ENCODE measurements at regions not wholly inside any gene's neighbourhood (a gene's known extent, or its start where the extent isn't known, plus 50 kb on each side); places are given as distances from the start of the nearest gene placed in this dataset.
A peak's percentile ranks its signal among the peaks of the same experiment; 100 is the strongest.
"Not testable (repeated sequence)": the region's sequence is repeated elsewhere in the genome, so short reads cannot be mapped to it uniquely, and the experiment has no call there.

DNA sequence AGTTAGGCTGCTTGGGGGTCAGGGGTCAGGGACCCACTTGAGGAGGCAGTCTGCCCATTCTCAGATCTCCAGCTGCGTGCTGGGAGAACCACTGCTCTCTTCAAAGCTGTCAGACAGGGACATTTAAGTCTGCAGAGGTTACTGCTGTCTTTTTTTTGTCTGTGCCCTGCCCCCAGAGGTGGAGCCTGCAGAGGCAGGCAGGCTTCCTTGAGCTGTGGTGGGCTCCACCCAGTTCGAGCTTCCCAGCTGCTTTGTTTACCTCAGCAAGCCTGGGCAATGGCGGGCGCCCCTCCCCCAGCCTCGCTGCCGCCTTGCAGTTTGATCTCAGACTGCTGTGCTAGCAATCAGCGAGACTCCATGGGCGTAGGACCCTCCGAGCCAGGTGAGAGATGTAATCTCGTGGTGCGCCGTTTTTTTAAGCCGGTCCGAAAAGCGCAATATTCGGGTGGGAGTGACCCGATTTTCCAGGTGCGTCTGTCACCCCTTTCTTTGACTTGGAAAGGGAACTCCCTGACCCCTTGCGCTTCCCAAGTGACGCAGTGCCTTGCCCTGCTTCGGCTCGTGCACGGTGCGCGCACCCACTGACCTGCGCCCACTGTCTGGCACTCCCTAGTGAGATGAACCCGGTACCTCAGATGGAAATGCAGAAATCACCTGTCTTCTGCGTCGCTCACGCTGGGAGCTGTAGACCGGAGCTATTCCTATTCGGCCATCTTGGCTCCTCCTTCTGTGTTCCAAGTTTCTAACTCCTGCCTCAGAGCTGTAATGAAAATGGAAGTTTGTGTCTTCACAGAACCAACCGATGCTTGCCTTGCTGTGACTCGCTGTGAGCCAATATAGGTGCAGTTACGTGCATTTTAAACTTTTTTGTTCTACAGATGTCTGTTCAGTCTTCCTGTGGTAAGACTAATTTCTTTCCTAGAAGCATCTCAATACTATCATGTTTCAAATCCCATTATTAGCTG is 156.8 kb upstream of the RPS23 start:
- DNase-seq (ENCODE audit: low spot score), result not testable (repeated sequence)

DNA sequence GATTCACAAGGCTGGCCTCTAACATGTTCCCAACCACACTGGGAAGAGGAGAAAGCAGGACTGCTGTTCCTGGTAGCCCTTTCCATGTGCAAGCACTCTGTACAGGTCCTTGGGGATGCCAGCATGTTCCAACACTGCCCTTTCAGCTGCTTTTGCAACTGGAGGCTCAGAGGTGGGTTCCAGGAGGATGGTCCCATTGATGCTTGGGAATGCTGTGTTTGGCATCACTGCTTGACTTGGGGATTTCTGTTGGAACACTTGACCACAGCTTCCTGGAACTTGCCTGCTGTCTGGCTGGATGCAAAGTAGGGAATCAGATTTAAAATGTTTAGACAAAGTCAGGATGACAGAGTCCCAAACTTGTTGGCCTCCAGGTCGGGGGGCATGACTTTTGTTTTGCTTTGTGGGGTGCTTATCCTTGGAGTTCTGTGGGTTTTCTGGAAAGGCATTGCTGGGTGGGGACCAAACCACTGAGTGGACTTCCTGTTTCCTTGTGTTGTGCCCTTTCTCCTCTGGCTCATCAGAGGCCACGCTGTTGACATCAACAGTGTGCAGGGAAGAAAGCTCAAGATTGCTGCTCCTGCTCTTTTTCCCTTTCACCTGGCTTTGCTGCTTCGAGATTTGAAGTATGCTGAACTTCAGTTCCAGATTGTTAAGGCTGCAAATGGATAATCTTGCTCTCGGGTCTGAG is 148.5 kb upstream of the RPS23 start:
- no peak for DNase-seq (ENCODE audit: low spot score)

DNA sequence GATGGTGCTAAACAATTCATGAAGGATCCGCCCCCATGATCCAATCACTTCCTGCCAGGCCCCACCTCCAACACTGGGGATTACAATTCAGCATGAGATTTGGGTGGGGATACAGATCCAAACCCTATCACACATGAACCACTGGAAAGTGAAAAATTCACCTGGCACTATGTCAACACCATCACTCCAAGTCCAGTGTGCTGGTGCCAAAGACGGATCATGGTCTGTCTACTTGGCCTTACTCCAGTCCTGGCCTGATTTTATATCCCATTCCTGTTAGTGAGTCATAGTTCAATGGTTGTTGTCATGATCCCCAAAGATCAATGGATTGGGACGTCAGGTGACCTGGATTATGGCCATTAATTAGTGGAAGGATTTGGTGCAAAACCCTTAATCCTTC is 147.4 kb upstream of the RPS23 start:
- peak; percentile 64 for DNase-seq (ENCODE audit: low spot score)

DNA sequence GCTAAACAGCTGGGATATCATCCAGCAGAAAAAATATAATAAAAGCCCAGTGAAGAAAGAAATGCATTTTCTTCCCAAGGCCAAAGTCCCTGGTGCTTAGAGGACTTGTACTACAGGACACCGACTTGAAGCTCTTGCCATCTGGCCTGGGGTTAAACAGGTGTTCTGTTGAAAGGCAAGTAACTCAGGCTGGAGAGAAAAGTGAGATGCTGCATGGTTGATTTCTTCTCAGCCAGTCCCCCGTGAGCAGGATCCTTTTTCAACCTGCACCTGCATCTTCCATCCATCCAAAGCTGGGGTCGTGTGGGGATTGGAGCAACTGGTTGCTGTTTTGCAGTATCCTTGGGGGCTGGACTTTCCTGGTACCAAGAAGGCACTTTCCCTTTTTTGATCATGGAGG is 146.1 kb upstream of the RPS23 start:
- DNase-seq (ENCODE audit: low spot score), result no peak

DNA sequence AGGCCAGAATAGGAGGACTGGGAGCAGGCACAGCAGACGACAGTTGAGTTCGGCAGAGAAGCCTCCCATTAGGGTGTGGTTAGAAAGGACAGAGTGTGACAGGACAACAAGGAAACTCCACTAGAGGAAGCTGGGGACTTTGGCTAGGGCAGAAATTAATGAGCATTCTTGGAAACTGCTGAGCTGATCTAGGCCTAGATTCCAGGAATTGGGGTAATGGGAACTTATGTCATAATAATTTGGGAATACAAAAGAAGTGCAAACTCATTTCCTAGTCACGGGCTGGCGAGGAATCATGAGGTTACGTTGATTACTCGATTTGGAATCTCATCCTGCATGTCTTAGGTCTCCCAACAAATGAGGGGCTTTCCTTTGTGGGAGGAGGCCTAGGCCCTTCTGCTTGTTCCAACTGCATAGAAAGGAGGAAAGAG is 144.6 kb upstream of the RPS23 start:
- DNase-seq (ENCODE audit: low spot score), result no peak

DNA sequence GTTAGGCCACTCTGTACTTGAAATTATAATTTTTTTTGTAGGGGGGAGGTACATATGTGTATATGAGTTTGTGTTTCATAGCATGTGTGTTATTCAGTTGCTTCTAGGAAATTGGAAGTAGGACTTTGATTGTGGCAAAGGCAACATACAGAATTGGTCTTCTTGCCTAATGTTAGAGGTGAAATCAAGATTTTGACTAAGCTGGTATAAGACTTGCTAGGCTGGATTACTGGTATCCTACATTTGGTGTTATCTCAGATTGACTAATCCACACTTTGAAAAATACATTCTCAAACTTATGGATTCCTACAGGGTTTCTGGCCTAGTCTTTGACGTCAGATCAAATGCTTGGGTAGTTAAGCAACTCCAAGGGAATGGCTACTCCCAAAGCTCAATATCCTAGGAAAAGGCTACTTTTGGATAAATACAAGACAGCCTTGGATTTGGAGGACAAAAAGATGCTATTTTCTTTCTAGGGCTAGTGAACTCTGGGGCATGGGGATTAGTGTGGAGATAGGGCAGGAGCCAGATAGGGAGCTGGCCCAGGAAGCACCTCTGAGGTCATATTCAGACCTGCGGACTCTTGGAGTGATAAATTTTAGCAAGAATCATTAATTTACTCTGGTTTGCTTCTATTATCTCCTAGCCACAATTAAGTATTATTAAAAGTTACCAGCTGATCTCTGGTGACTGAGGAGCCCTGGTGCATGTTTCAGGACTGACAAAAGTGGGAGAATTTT is 144.0 kb upstream of the RPS23 start:
- no peak for DNase-seq (ENCODE audit: low spot score)

DNA sequence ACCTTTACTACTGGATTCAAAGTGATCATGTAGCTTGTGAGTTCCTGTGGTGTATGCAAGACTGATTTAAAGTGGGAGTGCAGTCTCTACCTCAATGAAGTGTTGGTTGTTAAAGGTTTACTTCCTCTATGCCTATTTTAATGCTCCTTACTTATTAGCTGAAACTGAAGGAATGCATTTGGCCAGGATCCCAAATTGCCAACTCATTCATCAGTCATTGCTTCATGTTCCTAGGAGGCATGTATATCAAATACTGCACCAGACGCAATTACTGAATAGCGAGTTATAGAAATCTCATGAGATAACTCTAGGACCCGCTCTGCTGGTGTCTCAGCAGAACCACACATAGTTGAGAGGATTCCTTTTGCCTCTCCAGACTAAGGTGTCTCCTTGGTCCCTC is 143.0 kb upstream of the RPS23 start:
- DNase-seq (ENCODE audit: low spot score), result no peak

DNA sequence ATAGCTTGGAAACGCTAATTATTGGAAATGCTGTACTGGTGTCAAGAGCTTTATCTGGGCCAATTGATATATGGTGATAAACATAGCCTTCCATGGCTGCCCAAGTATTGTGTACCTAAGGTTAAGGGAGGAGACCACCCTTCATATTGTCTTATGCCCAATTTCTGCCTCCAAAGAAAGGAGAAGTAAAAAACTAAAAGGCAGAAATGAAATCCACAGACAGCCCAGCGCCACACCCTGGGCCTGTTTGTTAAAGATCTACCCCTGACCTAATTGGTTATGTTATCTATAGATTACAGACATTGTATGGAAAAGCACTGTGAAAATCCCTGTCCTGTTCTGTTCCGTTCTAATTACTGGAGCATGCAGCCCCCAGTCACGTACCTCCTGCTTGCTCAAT is 142.4 kb upstream of the RPS23 start:
- DNase-seq (ENCODE audit: low spot score), result not testable (repeated sequence)

DNA sequence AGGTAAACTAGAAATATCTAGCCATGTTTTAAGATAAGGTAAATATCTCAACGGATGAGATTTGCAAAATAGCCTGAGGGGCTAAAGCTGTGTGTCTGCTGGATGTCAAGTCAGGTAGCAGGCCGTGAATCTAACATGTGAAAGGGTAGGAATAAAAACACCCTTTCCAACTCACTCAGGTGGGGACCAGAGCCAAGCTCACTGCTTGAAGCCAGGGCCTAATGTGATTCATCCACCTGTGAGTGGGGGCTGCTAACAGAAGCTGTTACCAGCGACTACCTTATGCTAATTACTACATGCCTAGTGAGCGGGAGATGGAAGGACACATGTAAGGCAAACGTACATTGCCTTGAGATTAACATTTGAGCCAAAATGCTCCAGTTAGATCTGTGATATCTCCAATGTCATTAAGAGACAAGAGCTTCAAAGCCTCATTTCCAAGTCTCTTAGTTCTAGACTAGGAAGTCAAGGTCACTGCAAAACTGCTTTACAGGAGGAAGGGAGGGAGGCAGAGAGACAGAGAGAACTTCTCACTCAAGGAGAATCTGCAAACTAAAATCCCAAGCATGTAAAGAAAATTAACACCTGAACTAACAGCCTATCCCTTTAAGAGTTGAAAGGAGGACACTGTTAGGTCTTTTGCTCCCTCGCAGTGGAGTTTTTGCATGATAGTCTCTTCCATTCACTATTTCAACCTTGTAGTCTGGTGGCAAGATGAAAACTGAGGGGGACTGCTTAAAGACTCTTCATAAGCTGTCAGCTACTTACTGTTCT is 141.6 kb upstream of the RPS23 start:
- no peak for DNase-seq (ENCODE audit: low spot score)

DNA sequence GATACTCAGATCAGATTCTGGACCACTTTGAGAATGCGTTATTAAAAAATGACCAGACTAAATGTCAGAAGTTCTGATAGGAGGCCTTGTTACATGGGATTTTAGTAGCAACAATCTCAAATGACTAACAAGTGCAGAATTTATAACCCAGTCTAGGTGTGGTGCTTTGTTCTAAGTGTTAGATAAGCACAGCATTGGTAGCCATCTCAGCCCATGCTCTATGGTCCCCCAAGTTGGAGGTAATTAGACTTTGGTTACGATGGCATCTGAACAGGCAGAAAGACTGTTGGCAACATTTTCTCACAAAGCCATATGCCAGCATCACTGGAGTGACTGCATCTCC is 140.4 kb upstream of the RPS23 start:
- DNase-seq (ENCODE audit: low spot score), result no peak

DNA sequence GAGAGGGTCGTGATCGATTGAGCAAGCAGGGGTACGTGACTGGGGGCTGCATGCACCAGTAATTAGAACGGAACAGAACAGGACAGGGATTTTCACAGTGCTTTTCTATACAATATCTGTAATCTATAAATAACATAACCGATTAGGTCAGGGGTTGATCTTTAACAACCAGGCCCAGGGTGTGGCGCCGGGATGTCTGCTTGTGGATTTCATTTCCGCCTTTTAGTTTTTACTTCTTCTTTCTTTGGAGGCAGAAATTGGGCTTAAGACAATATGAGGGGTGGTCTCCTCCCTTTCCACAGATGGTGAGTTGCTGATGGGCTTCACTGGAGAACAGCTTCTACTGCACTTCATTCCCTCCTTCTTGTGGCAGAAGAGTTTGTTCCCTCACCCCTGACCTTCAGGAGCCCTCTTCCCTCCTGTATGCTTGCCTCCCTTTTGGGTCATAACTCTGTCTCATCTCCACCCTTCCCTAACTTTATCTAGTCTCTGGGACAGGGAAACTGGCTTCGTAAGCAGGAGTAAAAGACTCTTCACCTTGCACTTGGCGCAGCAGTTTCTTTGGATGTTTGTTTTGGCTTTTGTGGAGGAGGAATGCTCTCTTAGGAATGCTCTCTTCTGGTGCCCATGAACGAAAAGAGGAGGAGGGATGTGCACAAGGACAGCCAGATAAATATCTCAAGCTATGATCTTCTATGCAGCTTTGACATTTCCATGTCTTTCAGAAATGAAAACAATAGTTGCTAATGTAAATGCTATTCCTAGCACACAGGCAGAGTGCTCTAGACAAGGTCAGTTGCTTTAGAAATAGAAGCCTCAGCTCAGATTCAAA is 139.8 kb upstream of the RPS23 start:
- no peak for DNase-seq (ENCODE audit: low spot score)

DNA sequence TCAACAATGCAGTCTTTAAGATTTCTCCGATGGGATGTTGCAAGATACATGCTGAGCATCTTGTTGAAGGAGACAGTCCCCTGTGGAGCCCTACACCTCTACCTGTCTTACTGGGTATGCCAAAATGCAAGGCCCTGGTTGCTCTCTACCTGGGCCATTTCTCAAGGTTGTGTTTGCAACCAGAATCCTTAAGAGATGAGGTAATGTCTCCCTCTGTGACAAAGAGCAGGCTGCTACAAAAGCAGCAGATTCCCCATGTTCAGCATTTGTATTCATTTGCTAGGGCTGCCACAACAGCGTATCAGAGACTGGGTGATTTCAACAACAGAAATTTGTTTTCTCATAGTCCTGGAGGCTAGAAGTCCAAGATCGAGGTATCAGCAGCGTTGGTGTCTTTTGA is 138.4 kb upstream of the RPS23 start:
- DNase-seq (ENCODE audit: low spot score), result no peak

DNA sequence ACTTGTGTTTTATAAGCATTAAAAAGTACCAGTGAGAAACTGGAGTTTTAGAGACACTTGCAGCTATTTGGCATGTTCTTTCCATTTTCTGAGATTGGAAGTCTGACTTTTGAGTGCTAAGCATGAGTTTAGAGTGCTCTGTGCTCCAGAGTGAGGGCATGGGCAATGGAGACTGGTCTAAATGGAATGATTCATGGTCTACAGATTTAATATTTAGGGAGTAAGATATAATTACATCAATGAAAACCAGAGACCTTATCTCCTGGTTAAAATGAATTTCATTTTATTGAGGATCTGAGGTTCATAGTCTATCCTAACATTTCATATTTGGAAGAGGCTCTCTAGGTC is 135.9 kb upstream of the RPS23 start:
- DNase-seq (ENCODE audit: low spot score), result no peak

DNA sequence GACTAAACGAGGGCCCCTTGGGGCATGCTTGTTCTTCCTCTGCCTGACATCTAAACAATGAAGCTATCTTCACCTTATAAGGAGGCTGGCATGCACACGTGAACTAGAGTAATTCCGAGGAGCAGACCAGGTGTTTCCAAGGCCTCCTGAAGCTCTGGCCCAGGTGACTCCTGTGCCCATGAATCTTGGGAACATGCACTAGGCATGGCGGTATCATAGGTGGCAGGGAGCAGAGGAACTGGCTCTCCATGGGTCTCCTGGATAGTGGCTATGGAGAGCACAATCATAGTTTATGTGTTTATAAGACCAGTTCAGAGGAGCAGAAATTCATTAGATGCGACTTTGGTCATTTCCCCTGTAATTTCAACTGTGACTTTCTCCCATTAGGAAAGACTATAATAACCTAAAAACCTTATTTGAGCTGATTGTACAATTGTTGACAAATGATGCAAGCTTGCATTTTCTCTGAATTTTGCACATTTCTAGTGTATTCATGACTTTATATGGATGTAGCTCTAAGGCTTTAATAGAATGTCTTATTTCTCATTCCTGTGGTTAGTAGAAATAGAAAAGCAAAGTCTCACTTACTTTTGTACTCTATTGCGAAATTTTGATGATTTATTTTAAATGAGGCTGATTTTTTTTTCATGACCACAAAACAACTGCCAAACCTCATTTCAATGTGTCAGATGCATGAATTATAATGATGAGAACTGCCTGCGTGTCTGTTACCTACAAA is 135.3 kb upstream of the RPS23 start:
- no peak for DNase-seq (ENCODE audit: low spot score)

DNA sequence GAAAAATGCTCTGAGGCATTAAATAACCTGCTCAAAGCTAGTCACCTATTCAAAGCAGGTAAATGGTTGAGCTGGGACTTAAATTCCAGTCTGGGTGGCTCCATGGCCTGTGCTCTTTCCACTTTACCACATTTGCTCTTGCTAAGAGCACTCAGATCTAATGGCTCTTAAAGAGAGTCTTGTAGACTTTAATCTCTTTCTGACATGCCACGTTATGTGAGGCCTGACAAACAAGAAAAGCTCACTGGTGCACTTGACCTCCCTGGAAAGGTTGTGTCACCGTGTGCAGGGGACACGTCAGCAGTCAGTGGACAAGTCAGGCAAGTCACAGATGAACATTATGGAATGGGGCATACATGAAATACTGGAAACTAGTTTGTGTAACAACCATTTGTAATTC is 129.9 kb upstream of the RPS23 start:
- no peak for DNase-seq (ENCODE audit: low spot score)

DNA sequence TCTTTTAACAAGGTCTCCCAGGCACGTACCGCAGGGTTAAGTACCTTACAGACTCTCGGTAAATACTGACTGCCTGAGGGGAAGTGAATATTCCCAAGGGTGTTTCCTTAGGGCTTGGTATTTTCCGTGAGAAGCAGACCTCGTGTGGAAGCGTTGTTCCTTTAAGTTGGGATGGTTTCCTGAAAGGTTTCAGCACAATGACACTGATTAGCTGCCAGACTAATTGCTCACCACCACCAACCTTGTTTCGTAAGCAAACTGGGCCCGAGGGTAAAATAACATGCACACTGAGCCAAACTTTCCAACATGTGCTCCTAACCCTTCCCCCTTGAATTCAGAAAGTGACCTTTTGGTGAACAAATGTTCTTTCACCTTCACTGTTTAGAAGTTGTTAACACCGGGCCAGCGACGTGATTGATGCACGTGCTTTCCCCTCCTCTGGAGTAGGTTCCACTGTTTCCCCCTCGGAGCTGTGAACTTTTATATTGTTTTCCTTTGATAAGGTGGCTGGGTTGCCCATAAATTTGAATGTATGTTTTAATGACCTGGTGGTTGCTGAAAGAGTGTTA is 128.1 kb upstream of the RPS23 start:
- DNase-seq (ENCODE audit: low spot score), result no peak

DNA sequence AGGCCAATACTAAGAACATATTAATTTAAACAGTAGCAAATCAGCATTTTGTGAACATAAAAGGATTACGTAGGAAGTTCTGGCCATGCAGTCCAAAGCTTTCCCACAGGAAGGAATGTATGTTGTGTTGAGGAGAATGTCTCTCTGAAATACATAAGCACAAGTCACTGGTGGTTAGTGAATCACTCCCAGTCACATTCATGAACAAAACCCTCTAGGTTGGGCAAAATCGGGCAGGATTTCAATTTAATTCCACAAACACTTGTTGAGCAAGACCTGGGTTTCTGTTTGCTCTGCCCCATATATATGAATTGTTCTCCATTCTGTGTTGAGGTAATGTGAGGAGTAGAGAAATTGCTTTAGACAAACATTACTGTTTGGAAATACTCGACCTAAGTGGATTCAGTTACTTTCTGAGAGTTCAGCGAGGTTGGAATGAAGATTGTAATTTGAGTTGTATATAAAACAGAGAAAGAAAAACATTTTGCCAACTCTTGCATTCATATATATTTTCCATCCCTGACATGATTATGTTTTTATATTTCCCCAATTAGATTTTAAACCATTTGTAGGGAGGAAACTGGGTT is 127.6 kb upstream of the RPS23 start:
- DNase-seq (ENCODE audit: low spot score), result no peak

DNA sequence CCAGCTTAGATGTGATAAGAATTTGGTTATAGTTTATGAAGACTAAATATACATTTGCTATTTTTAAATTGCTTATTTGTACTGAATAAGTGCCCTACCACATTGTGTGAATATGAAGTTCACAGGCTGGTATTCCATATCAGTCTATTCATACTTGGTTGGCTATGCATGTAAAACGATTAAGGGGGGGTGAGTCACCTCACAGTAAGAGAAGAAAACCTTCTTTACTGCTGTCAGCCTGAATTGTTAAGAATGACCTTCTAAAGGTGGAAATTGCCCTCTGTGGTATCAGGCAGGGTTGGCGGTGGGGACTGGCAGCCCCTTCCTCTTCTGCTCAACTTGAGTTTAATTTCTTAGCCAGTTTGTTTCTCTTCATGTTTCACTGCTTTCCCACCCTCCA is 127.0 kb upstream of the RPS23 start:
- no peak for DNase-seq (ENCODE audit: low spot score)

DNA sequence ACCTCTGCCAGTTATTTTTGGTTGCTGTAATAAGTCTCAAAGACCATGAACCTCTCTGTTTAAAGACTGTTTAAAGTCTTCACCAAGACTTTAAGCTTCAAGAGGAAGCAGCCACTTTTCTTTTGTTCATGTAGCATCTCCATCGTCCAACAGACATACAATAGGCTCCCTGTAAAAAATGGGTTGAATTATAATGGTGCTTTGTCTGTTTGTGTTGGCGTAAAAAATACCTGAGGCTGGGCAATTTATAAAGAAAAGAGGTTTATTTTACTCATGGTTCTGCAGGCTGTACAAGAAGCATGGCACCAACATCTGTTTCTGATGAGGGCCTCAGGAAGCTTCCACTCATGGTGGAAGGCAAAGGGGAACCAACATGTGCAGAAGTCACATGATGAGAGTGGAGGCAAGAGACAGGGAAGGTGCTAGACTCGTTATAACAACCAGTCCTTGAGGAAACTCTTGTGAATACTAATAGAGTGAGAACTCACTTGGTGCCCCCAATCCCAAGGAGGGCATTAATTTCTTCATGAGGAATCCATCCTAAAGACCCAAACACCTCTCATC is 126.3 kb upstream of the RPS23 start:
- no peak for DNase-seq (ENCODE audit: low spot score)

Measured in mucosa of gallbladder (tissue), 1 donor.